ENCODE measurements at regions not wholly inside any gene's neighbourhood (a gene's known extent, or its start where the extent isn't known, plus 50 kb on each side); places are given as distances from the start of the nearest gene placed in this dataset.
"Not testable (repeated sequence)": the region's sequence is repeated elsewhere in the genome, so short reads cannot be mapped to it uniquely, and the experiment has no call there.

DNA sequence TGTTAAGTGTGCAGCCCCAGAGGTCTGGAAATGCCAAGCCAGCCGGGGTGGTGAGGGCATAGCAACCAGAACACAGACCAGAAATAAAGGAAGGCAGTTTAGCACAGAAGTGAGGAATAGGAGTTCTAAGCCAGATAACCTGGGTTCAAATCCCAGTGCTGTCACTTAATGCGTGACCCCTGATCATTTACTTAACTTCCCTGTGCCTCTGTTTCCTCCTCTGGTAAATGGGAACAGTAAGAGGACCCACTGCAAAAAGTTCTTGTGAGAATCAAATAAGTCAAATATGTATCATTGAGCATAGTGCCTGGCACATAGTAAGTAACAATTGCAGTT lies 125.2 kb upstream of the ARHGEF3 start:
- no peak for DNase-seq (ENCODE audit: low read depth in 2 of 2, low spot score in 1 of 2)

DNA sequence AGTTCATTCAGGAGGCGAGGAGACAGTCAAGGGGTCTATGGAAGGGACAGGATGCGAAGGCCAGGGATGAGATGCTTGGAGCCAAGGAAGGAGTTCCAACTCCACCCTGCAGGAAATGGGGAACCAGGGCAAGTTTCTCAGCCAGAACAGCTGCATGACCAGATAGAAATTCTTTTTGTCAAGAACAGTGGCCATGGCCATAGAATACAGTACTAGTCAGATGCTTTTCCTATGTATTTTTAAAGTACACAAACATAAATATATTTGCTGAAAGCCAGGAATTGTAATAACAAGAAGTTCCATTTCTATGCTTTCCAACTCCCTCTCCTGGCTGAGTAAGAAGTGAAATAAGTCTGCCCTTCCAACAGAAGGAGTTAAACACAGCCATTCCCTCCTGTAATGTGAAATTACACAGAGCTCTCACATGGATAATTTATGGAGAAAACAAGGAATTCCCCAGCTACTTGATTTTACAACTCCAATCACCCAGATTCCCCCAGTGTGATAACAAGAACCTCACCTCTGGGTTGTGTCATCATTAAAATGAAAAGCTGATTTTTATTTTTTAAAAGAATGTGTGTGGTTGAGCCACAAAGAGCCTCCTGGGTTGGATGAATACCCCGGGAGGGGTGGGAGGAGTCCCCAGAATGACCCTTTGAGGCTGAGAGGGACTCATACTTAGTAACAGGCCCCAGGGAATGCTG lies 124.6 kb upstream of the ARHGEF3 start:
- DNase-seq (ENCODE audit: low read depth in 2 of 2, low spot score in 1 of 2), result no peak

- DNase-seq (ENCODE audit: low read depth in 2 of 2, low spot score in 1 of 2), result not testable (repeated sequence)
These were observed 123.0 kb upstream of the ARHGEF3 start for GRCh38 chr3:56924700-56925099.

- DNase-seq (ENCODE audit: low read depth in 2 of 2, low spot score in 1 of 2), result no peak
These were observed 121.9 kb upstream of the ARHGEF3 start for GRCh38 chr3:56923526-56924224.

- no peak for DNase-seq (ENCODE audit: low read depth in 2 of 2, low spot score in 1 of 2)
These were observed 120.1 kb upstream of the ARHGEF3 start for GRCh38 chr3:56921573-56922453.

DNA sequence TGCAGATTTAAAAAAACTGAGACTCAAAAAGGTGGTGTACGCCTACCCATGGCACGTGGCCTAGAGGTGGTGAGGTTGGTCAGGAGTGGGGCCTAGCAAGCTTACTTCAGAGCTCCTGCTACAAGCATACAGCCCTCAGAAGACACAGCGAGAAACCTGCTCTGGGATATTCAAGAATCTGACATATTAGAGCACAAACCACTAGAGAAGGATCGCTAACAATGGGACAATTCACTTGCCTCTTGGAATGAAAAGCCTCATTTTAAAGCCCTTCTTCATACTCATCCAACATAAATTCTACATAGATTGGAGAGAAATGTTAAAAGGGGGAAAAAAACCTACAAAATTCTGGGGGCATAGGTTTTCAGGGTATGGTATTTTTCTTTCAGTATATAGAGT lies 118.0 kb upstream of the ARHGEF3 start:
- DNase-seq (ENCODE audit: low read depth in 2 of 2, low spot score in 1 of 2), result no peak

DNA sequence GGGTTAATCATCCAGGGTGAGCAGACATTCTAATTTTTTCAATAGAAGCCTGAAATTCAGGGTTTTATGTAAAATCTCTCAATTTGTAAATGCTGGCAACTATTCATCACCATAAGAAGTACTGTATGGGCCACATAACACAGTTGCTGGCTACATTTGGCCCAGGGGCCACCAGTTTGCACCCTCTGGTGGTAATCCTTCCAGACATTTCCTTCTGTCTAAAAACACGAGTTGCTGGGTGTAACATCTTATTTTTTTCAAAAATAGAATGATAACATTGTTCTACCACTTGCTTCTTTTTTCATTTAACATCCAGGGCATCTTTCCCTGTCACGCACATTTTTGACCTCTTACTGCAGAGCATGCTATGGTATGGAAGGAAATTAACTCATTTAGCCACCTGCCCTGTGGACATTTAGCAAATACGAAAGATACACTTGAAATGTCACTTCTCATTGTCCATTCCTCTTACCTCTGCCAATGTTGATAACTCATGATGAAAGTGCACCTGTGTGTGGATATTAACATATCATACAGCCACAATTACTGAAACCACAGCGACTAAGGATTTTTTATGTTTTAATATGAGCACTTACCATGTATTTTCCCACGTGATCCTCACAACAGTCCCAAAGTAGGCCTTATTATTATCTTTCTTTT lies 117.5 kb upstream of the ARHGEF3 start:
- no peak for DNase-seq (ENCODE audit: low read depth in 2 of 2, low spot score in 1 of 2)

DNA sequence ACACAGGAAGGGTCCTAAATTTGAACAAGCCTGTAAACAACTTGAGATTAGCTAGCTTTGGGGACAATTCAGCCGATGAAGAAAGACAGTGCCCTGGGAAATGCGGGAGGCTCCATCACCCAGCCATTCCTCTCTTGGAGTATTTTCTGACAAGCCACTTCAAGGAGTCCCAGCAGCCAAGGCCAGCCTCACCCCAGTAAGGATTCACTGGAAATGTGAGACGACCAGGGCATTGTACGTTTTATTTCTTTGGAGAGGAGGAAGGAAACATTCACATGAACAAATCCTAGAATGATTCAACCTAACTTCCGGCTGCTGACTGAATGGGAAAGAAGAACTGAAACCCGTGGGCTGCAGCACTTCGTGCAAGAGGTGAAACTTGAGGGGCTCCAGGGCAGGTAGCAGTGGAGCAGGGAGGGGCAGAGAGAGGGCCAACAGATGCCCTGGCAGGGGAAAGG lies 116.4 kb upstream of the ARHGEF3 start:
- no peak for DNase-seq (ENCODE audit: low read depth in 2 of 2, low spot score in 1 of 2)

DNA sequence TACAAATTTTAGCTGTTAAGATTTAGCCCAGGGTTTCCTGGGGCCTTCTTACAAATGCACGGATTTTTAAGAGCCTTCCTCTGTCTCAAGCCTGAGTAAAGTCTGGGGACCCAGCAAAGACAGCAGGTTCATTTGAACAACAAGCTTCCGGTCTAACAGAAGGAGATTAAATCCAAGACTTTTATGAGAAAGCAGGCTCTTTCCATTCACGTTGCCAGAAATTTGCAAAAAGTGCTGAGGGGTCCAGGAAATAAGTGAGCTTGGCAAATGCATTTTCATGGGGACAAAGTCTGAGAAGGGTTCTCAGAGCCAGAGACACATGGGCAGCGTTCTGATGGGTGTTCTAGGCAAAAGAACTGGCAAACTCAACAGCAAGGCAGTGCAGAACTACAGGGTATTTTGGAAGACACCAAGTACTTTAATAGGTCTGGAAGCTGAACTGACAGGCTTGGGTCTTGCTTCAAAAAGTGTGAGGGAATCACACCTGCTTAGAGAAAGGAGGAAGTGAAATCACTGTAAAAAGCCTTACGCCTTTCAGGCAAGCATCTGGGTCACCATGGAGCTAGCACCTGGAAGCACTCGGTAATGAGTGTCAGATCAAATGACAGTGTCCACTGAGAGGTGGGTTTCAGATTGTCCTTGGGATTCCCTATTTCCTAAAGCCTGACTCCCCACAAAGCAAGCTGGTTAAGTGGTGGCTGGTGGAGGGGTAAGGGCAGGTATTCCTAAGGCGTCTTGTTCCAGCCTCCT lies 115.8 kb upstream of the ARHGEF3 start:
- DNase-seq (ENCODE audit: low read depth in 2 of 2, low spot score in 1 of 2), result no peak

DNA sequence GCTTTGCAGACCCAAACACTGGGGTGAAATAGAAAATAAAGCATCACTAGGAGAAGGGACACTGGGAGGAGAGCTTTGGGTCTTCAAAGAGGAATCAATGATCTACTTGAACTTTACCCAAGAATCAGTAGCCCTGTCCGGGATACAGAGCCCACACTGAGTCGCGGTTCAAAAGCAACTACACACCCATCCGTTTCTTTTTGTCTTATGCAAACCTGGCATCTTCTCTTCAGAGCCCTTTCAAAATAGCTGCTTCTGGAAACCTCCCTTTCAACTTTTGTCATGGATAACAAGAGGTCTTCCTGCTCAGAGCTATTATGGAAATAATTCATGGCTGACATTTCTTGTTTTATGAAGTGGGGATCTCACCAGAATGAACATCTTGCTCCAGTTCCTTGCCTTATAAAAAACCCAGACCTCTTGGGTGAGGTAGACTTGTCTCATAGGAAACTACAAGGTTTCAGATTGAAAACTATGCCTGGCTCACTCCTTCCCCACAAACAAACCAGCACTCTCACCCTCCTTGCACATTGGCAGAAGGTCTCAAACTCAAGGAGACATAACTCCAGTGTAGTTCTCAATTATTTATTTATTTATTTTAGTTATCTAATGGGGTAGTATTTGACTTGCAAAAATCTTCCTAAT lies 115.1 kb upstream of the ARHGEF3 start:
- no peak for DNase-seq (ENCODE audit: low read depth in 2 of 2, low spot score in 1 of 2)

DNA sequence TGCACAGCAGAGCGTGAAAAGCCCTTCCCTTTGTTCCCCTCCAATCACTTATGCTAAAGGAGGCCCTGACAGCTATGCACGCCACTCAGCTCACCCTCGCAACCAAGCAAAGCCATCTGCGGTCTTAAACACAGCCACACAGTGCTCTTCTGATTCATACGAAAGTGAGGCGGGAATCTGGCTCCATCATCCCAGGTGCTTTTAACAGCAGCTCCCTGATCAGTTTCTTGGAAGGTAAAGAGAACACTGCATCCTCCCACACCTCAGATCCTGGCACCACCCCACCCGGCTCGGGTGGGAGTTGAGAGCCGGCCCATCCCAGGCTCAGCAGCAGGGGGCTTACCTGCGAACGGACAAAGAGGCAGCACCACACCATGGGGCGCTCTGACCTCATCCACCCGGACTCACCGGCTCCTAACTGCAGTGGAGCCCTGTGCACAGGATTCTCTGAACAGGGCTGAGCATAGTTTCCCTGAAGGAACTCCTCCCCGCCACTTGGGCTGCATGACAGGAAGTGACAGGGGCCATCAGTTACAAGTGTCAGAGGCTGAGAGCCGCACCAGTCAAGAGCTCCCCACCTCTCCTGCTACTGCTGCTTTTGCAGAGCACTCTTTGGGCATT lies 114.3 kb upstream of the ARHGEF3 start:
- peak; percentile 17 to 32 for DNase-seq (ENCODE audit: low read depth in 2 of 2, low spot score in 1 of 2)

DNA sequence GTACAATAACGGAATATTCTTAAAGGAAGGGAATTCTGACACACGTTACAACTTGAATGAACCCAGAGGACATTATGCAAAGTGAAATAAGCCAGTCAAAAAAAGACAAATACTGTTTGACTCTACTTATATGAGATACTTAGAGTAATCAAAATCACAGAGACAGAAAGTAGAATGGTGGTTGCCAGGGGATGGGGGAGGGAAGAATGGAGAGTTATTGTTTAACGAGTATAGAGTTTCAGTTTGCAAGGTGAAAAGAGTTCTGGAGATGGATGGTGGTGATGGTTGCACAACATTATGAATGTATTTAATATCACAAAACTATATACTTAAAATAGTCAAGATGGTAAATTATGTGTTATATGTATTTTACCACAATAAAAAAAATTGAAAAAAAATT lies 112.9 kb upstream of the ARHGEF3 start:
- DNase-seq (ENCODE audit: low read depth in 2 of 2, low spot score in 1 of 2), result no peak

- no peak for DNase-seq (ENCODE audit: low read depth in 2 of 2, low spot score in 1 of 2)
These were observed 109.6 kb upstream of the ARHGEF3 start for GRCh38 chr3:56911363-56911762.

- DNase-seq (ENCODE audit: low read depth in 2 of 2, low spot score in 1 of 2), result no peak
These were observed 107.6 kb upstream of the ARHGEF3 start for GRCh38 chr3:56909349-56909748.

DNA sequence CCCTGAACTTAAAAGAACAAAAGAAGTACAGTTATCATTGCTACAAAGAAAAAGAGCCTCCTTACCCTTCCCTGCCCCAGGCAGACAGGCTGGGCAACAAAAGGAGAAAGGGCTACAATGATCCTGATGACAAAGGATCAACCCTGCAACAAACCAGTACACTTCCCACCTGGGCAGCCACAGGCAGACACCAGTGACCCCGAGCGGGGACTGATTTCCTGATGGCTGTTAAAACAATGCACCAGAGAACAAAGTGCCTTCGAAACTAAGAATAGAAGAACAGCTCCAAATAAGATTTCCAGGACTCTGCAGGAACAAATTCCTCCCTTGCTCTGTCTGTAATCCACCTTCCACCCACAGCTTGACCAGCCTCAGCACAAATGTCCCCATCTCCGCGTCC lies 106.3 kb upstream of the ARHGEF3 start:
- DNase-seq (ENCODE audit: low read depth in 2 of 2, low spot score in 1 of 2), result no peak

DNA sequence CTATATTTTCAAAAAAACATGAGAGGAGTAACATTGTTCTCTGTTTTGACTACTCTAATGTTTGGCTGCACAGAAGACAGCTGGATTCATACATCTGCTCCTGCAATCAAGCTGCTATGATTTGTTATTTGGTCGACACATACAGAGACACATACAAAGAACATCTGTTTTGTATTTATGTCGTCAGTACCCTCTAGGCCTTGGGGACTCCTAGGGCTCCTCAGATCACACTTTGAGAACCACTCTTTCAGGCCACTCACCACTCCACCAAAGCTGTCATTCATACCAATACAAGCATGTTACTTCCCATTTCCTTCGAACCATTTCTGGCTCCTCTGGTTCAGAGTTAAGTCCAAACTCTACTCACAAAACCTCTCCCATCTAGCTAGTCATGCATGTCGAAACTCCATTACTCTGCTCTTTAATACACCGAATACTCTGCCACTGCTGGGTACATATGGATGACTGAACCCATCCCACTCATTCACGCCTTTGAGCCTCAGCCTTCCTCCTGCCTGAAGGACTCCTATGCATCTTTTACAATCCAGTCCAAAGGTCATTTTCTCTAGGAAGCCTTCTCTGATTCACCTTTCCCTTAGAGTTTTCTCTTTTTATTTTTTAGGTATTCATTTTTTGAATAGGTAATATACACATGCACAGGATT lies 102.9 kb upstream of the ARHGEF3 start:
- no peak for DNase-seq (ENCODE audit: low read depth in 2 of 2, low spot score in 1 of 2)

- no peak for DNase-seq (ENCODE audit: low read depth in 2 of 2, low spot score in 1 of 2)
These were observed 101.6 kb upstream of the ARHGEF3 start for GRCh38 chr3:56903231-56903782.

DNA sequence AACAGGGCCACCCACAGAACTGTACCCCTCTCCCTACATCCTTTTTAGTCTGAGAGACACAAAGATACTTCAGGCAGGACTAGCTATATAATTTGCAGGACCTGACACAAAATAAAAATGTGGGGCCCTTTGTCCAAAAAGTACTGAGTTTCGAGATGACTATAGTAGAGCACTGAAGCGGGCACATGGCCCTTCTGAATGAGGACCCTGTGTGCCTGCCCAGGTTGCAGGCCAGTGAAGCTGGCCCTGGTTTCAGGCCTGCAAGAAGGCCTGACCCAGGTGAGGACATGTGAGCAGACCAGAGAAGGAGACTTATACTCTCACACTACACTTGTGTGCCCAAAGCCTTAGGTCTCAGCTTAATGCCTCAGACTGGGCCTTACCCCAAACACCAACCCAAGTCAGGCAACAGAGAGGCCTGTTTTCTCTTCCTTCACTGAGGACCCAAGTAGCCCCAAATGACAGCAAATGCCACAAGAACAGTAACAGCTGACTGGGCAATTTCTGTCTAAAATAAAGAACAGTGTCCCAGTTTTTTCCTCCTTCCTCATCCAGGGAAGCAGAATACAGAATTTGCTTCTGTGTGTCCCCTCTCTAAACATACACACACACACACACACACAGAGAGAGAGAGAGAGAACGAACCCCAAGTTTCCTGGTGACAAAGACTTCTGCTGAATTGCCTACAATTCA lies 100.9 kb upstream of the ARHGEF3 start:
- DNase-seq (ENCODE audit: low read depth in 2 of 2, low spot score in 1 of 2), result no peak
